ENCODE measurements at regions not wholly inside any gene's neighbourhood (a gene's known extent, or its start where the extent isn't known, plus 50 kb on each side); places are given as distances from the start of the nearest gene placed in this dataset.

DNA sequence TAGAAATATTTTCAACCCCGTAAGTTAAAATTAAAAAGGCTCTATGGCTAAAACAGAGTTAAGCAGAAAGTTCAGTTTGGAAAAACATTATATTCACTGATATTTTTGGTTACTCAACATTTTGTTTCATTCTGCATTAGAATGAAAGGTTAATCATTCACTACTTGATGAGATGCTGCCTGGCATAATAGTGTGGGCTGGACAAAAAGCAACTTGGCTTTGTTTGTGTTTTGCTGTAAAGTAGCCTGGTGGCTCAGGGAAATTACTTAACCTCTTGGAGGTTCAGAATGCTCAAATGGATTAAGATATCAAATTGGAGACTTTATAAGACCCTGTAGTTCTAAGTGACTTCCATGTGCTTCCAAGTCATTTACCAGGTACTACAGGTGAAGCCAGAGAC lies 367.4 kb upstream of the TRPC7 start:
- no peaks in the 10 kb centered on the region for H3K9me3 ChIP-seq (ENCODE audit: low read depth, low read length)
- H3K27ac ChIP-seq: no peak overlapping the region
- DNase-seq (ENCODE audit: low read depth, low spot score): no peak
- no peaks in the 10 kb centered on the region for H3K36me3 ChIP-seq (ENCODE audit: insufficient read depth, low read length)
- no peak for TF ChIP-seq EZH2 (IDR thresholded peaks at IDR 0.05)
- H3K9ac ChIP-seq (ENCODE audit: insufficient read length): no peak overlapping the region
- no peak overlapping the region for H3K4me3 ChIP-seq

DNA sequence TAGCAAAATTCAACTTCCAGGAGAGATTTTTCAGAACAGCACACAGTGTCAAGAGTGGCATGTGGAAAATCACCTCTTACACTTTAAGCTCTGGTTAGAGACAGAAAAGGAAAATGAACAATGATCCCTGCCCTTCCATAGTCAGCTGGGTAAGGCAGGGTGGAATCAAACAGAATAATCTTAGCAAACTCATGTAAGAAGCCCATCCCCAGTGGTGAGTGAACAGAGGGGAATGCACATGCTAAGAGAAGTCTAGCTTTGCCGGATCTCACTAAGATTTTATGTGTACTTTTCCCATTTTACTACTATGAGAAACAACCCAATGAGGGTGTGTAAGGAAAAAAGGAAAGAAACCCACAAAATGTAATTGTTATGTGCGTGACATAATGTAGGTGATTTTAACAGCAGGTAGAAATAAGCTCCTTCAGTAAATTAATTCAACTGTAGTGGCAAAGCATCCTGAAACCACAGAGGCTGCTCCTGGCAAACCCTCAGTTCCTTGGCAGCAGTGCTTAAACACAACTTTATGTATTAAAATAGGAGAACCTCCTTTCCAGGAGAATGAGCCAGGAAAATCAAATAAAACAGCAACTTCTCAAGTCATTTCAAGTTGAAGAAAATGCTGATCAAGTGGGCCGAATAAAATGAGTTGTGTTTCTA lies 366.0 kb upstream of the TRPC7 start:
- TF ChIP-seq EZH2 (IDR thresholded peaks at IDR 0.05) (no peak), POLR2AphosphoS5 (IDR thresholded peaks at IDR 0.05; ENCODE audit: borderline replicate concordance, low read depth, low read length) (no peak), FOXP2 (optimal IDR thresholded peaks at IDR 0.05; ENCODE audit: control extremely low read depth, extremely low read length, insufficient read depth) (no peak)
- no peaks in the 10 kb centered on the region for H3K9me3 ChIP-seq (ENCODE audit: low read depth, low read length)
- no peak overlapping the region for H3K27ac ChIP-seq
- DNase-seq (ENCODE audit: low read depth, low spot score): no peak
- H3K4me3 ChIP-seq: no peak overlapping the region
- no peaks in the 10 kb centered on the region for H3K36me3 ChIP-seq (ENCODE audit: insufficient read depth, low read length)
- no peak overlapping the region for H3K9ac ChIP-seq (ENCODE audit: insufficient read length)

DNA sequence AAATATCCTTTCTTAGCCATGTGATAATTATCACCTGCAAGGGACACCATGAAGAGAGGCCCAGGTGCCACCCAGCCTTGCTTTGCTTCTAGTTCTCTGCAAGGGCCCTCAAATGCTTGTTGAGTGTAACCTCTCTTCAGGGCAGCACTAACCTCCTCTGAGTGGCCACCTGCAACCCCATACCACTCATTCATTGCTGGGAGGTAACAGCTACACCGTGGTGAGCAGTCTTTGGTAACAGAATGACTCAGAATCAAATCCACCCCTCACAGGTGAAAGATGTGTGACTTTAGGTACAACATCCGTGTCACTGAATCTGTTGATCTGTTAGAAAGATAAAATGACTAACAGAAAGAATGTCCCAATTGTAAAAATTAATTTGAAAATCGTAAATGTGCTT lies 365.1 kb upstream of the TRPC7 start:
- Histone ChIP-seq H3K9me3 (ENCODE audit: low read depth, low read length) (no peaks in the 10 kb centered on the region), H3K27ac (no peak overlapping the region), H3K36me3 (ENCODE audit: insufficient read depth, low read length) (no peaks in the 10 kb centered on the region), H3K9ac (ENCODE audit: insufficient read length) (no peak overlapping the region), H3K4me3 (no peak overlapping the region)
- TF ChIP-seq FOXP2 (optimal IDR thresholded peaks at IDR 0.05; ENCODE audit: control extremely low read depth, extremely low read length, insufficient read depth) (no peak), EZH2 (IDR thresholded peaks at IDR 0.05) (no peak), POLR2AphosphoS5 (IDR thresholded peaks at IDR 0.05; ENCODE audit: borderline replicate concordance, low read depth, low read length) (no peak)
- DNase-seq (ENCODE audit: low read depth, low spot score): no peak

DNA sequence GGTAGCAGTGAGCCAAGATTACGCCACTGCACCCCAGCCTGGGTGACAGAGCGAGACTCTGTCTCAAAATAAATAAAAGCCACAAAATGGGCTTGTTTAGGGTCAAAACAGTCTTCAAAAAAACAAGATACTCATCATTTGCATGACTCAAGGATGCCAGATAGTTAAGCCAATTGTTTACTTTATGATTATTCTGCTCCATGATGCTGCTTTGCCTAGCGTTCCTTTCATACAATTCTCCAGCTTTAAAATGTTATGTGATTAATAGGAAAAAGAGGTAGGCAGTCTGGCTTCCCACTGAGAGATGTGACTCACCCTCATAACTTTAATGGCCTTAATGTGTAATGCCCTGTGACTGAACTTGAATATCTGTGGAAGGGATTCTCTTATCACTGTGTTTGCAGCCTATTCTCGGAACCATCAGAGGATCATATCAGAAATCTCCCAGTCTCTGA lies 364.6 kb upstream of the TRPC7 start:
- Histone ChIP-seq H3K27ac (no peak overlapping the region), H3K9ac (ENCODE audit: insufficient read length) (no peak overlapping the region), H3K4me3 (no peak overlapping the region), H3K9me3 (ENCODE audit: low read depth, low read length) (no peaks in the 10 kb centered on the region), H3K36me3 (ENCODE audit: insufficient read depth, low read length) (no peaks in the 10 kb centered on the region)
- TF ChIP-seq EZH2 (IDR thresholded peaks at IDR 0.05): no peak
- TF ChIP-seq POLR2AphosphoS5 (IDR thresholded peaks at IDR 0.05; ENCODE audit: borderline replicate concordance, low read depth, low read length): no peak
- TF ChIP-seq FOXP2 (optimal IDR thresholded peaks at IDR 0.05; ENCODE audit: control extremely low read depth, extremely low read length, insufficient read depth): no peak
- DNase-seq (ENCODE audit: low read depth, low spot score): no peak

DNA sequence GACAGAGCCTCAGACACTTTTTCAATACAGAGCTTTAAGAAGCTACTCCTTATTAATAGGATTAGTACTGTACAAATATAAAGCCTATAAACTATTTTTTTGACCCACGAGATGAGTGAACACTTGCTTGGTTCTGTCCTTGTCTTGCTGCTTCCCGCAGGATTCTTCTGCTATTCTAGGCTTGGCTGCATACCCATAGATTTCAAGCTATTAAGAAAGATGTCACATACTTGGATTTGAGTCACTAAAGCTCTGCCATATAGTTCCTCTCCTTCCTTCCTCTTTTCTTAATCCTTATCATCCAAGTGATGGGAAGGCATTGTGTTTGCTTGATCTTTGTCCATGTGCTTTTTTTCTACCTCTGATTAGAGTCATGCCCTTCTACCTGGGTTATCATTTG lies 361.2 kb upstream of the TRPC7 start:
- TF ChIP-seq POLR2AphosphoS5 (IDR thresholded peaks at IDR 0.05; ENCODE audit: borderline replicate concordance, low read depth, low read length): no peak
- TF ChIP-seq FOXP2 (optimal IDR thresholded peaks at IDR 0.05; ENCODE audit: control extremely low read depth, extremely low read length, insufficient read depth): no peak
- no peak for TF ChIP-seq EZH2 (IDR thresholded peaks at IDR 0.05)
- no peak overlapping the region for H3K9ac ChIP-seq (ENCODE audit: insufficient read length)
- H3K9me3 ChIP-seq (ENCODE audit: low read depth, low read length): no peaks in the 10 kb centered on the region
- H3K4me3 ChIP-seq: no peak overlapping the region
- no peak overlapping the region for H3K27ac ChIP-seq
- H3K36me3 ChIP-seq (ENCODE audit: insufficient read depth, low read length): no peaks in the 10 kb centered on the region
- no peak for DNase-seq (ENCODE audit: low read depth, low spot score)

DNA sequence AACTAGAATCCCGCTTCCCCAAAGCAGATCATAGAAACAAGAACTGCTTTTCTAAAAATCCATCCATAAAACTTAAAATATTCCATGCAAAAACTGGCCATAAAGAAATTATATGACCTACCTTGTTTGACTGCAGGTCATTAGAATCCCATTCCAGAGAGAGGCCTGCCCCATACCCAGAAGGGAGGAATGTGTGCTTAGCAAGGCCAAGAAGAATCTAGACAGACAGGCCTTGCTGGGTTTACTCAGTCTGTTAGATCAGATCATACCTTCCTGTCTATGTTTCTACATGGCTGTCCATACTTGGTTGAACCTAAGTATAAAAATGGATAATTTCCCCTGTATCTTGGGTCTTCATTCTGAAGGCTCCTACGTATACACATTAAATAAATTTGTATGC lies 358.8 kb upstream of the TRPC7 start:
- H3K9ac ChIP-seq (ENCODE audit: insufficient read length): no peak overlapping the region
- no peaks in the 10 kb centered on the region for H3K36me3 ChIP-seq (ENCODE audit: insufficient read depth, low read length)
- no peak overlapping the region for H3K27ac ChIP-seq
- no peak for DNase-seq (ENCODE audit: low read depth, low spot score)
- no peak overlapping the region for H3K4me3 ChIP-seq
- TF ChIP-seq POLR2AphosphoS5 (IDR thresholded peaks at IDR 0.05; ENCODE audit: borderline replicate concordance, low read depth, low read length) (no peak), FOXP2 (optimal IDR thresholded peaks at IDR 0.05; ENCODE audit: control extremely low read depth, extremely low read length, insufficient read depth) (no peak), EZH2 (IDR thresholded peaks at IDR 0.05) (no peak)
- H3K9me3 ChIP-seq (ENCODE audit: low read depth, low read length): no peaks in the 10 kb centered on the region

DNA sequence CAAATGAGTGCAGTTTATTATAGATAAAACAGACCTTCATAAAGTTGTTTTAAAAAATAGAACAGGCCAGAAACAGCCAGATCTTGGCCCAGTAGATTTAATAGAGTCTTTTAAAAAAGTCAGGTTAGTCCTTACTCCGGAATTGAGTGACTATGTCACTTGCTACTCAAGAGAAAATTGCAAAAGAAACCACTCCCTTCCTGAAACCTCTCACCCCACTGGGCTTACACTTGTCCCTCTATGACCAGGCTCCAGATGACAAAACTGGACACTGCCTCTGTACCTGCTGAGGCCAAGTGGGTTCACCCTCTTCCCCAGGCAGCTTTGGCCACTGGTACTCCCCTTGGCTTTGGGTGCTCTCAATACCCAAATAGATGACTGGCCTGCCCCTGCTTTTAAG lies 357.2 kb upstream of the TRPC7 start:
- Histone ChIP-seq H3K27ac (no peak overlapping the region), H3K36me3 (ENCODE audit: insufficient read depth, low read length) (no peaks in the 10 kb centered on the region), H3K9ac (ENCODE audit: insufficient read length) (no peak overlapping the region), H3K9me3 (ENCODE audit: low read depth, low read length) (no peaks in the 10 kb centered on the region), H3K4me3 (no peak overlapping the region)
- no peak for TF ChIP-seq FOXP2 (optimal IDR thresholded peaks at IDR 0.05; ENCODE audit: control extremely low read depth, extremely low read length, insufficient read depth)
- TF ChIP-seq EZH2 (IDR thresholded peaks at IDR 0.05): no peak
- no peak for TF ChIP-seq POLR2AphosphoS5 (IDR thresholded peaks at IDR 0.05; ENCODE audit: borderline replicate concordance, low read depth, low read length)
- no peak for DNase-seq (ENCODE audit: low read depth, low spot score)

DNA sequence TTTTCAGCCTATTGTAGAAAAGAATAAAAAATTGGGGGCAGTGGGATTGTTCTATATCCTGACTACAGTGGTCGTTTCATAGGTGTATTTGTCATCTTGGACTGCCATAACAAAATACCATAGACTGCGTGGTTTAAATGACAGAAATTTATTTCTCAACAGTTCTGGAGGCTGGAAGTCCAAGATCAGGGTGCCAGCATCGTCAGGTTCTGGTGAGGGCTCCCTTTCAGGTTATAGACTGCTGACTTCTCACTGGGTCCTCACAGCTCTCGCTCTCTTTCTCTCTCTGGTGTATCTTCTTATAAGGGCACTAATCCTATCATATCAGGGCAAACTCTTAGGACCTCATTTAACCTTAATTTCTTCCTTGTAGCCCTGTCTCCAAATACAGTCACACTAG lies 356.7 kb upstream of the TRPC7 start:
- no peak overlapping the region for H3K4me3 ChIP-seq
- no peak overlapping the region for H3K9ac ChIP-seq (ENCODE audit: insufficient read length)
- TF ChIP-seq EZH2 (IDR thresholded peaks at IDR 0.05) (no peak), FOXP2 (optimal IDR thresholded peaks at IDR 0.05; ENCODE audit: control extremely low read depth, extremely low read length, insufficient read depth) (no peak), POLR2AphosphoS5 (IDR thresholded peaks at IDR 0.05; ENCODE audit: borderline replicate concordance, low read depth, low read length) (no peak)
- H3K27ac ChIP-seq: no peak overlapping the region
- no peaks in the 10 kb centered on the region for H3K9me3 ChIP-seq (ENCODE audit: low read depth, low read length)
- DNase-seq (ENCODE audit: low read depth, low spot score): no peak
- no peaks in the 10 kb centered on the region for H3K36me3 ChIP-seq (ENCODE audit: insufficient read depth, low read length)

DNA sequence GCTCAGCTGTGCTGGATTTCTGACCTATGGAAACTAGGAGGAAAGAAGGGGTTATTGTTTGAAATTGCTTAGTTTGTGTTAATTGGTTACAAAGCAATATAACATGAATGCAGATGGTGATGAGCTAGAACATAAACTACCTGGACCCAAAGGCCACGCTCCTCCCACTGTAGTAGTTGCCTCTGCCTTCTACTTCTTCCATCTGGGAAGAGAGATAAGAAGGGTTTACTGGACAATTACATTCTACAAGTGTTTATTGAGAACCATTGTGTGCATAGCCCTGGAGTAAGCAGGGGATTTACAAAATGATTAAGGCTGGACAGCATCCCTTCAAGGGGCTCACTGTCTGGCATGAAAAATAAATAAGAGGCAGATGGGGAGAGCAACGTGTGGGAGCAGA lies 355.3 kb upstream of the TRPC7 start:
- H3K36me3 ChIP-seq (ENCODE audit: insufficient read depth, low read length): no peaks in the 10 kb centered on the region
- H3K27ac ChIP-seq: no peak overlapping the region
- H3K9me3 ChIP-seq (ENCODE audit: low read depth, low read length): no peaks in the 10 kb centered on the region
- TF ChIP-seq EZH2 (IDR thresholded peaks at IDR 0.05): no peak
- no peak for TF ChIP-seq FOXP2 (optimal IDR thresholded peaks at IDR 0.05; ENCODE audit: control extremely low read depth, extremely low read length, insufficient read depth)
- no peak for TF ChIP-seq POLR2AphosphoS5 (IDR thresholded peaks at IDR 0.05; ENCODE audit: borderline replicate concordance, low read depth, low read length)
- H3K9ac ChIP-seq (ENCODE audit: insufficient read length): no peak overlapping the region
- H3K4me3 ChIP-seq: no peak overlapping the region
- DNase-seq (ENCODE audit: low read depth, low spot score): no peak

Data from SK-N-MC (cell line).